ENCODE measurements at regions not wholly inside any gene's neighbourhood (a gene's known extent, or its start where the extent isn't known, plus 50 kb on each side); places are given as distances from the start of the nearest gene placed in this dataset.
"Not testable (repeated sequence)": the region's sequence is repeated elsewhere in the genome, so short reads cannot be mapped to it uniquely, and the experiment has no call there.

DNA sequence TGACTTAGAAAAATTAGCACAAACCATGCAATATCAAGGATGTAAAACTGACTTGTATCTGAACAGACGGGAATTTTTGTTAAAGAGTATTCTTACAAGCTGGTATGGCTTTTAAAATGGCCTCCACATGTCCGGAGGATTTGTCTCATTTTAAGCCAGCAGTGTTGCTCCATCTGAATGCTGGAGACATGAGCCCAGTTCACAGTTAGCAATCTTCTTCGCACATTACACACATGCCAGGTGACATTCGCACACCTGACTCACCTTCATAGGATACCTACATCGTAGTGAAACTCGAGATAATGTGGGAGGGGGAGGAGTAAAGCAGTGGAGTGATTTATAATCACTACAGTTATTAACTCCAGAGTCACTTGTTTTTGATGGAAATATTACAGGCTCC lies 231.8 kb upstream of the RBBP8 start:
- H3K27me3 ChIP-seq (ENCODE audit: control insufficient read depth, insufficient read depth, low read length), result no peaks in the 10 kb centered on the region

GRCh38 chr18:22701795-22702194 lies 231.3 kb upstream of the RBBP8 start:
- no peaks in the 10 kb centered on the region for H3K27me3 ChIP-seq (ENCODE audit: control insufficient read depth, insufficient read depth, low read length)
- no peak overlapping the region for H3K9ac ChIP-seq (ENCODE audit: low read length)
- H3K9me3 ChIP-seq (ENCODE audit: control insufficient read depth, insufficient read depth, low read depth, low read length), result no peaks in the 10 kb centered on the region
- H3K4me1 ChIP-seq (ENCODE audit: control insufficient read depth, insufficient read depth, low read length), result 0 out of 2 replicates have a peak, but pooled peaks cover 2% of the 10 kb centered on the region
- no peak overlapping the region for H3K4me3 ChIP-seq (ENCODE audit: low read depth, low read length)
- no peak overlapping the region for H3K27ac ChIP-seq (ENCODE audit: low read depth, low read length)
- H3K36me3 ChIP-seq (ENCODE audit: control insufficient read depth, insufficient read depth, low read length), result no peaks in the 10 kb centered on the region

More for the DNA sequence above, 231.8 kb upstream of the RBBP8 start:
- Histone ChIP-seq H3K4me1 (ENCODE audit: control insufficient read depth, insufficient read depth, low read length) (0 out of 2 replicates have a peak, but pooled peaks cover 2% of the 10 kb centered on the region), H3K9me3 (ENCODE audit: control insufficient read depth, insufficient read depth, low read depth, low read length) (no peaks in the 10 kb centered on the region), H3K9ac (ENCODE audit: low read length) (no peak overlapping the region), H3K4me3 (ENCODE audit: low read depth, low read length) (no peak overlapping the region), H3K36me3 (ENCODE audit: control insufficient read depth, insufficient read depth, low read length) (no peaks in the 10 kb centered on the region), H3K27ac (ENCODE audit: low read depth, low read length) (no peak overlapping the region)

- Histone ChIP-seq H3K27me3 (ENCODE audit: control insufficient read depth, insufficient read depth, low read length) (no peaks in the 10 kb centered on the region), H3K4me1 (ENCODE audit: control insufficient read depth, insufficient read depth, low read length) (0 out of 2 replicates have a peak, but pooled peaks cover 2% of the 10 kb centered on the region), H3K9ac (ENCODE audit: low read length) (no peak overlapping the region), H3K9me3 (ENCODE audit: control insufficient read depth, insufficient read depth, low read depth, low read length) (no peaks in the 10 kb centered on the region), H3K4me3 (ENCODE audit: low read depth, low read length) (no peak overlapping the region), H3K27ac (ENCODE audit: low read depth, low read length) (no peak overlapping the region), H3K36me3 (ENCODE audit: control insufficient read depth, insufficient read depth, low read length) (no peaks in the 10 kb centered on the region)
These were observed 230.3 kb upstream of the RBBP8 start for GRCh38 chr18:22702806-22703205.

- H3K36me3 ChIP-seq (ENCODE audit: control insufficient read depth, insufficient read depth, low read length), result no peaks in the 10 kb centered on the region
- no peak overlapping the region for H3K9ac ChIP-seq (ENCODE audit: low read length)
- 0 out of 2 replicates have a peak, but pooled peaks cover 2% of the 10 kb centered on the region for H3K4me1 ChIP-seq (ENCODE audit: control insufficient read depth, insufficient read depth, low read length)
- H3K9me3 ChIP-seq (ENCODE audit: control insufficient read depth, insufficient read depth, low read depth, low read length), result no peaks in the 10 kb centered on the region
- no peak overlapping the region for H3K4me3 ChIP-seq (ENCODE audit: low read depth, low read length)
- no peaks in the 10 kb centered on the region for H3K27me3 ChIP-seq (ENCODE audit: control insufficient read depth, insufficient read depth, low read length)
- H3K27ac ChIP-seq (ENCODE audit: low read depth, low read length), result no peak overlapping the region
These were observed 229.1 kb upstream of the RBBP8 start for GRCh38 chr18:22703883-22704585.

DNA sequence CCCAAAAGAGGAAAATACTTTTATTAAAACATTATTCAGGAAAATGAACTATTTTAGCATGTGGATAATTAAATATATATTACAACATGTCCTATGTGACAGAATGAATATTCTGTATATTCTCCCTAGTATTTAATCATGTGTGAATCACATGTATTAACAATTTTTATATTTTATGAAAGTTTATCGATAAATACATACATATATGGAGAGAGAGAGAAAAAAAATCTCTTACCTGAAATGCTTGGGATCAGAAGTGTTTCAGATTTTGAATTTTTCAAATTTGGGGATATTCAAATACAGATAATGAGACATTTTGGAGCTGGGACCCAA lies 228.6 kb upstream of the RBBP8 start:
- 0 out of 2 replicates have a peak, but pooled peaks cover 2% of the 10 kb centered on the region for H3K4me1 ChIP-seq (ENCODE audit: control insufficient read depth, insufficient read depth, low read length)
- no peak overlapping the region for H3K27ac ChIP-seq (ENCODE audit: low read depth, low read length)
- no peaks in the 10 kb centered on the region for H3K9me3 ChIP-seq (ENCODE audit: control insufficient read depth, insufficient read depth, low read depth, low read length)
- H3K36me3 ChIP-seq (ENCODE audit: control insufficient read depth, insufficient read depth, low read length), result no peaks in the 10 kb centered on the region
- H3K4me3 ChIP-seq (ENCODE audit: low read depth, low read length), result no peak overlapping the region
- no peak overlapping the region for H3K9ac ChIP-seq (ENCODE audit: low read length)
- H3K27me3 ChIP-seq (ENCODE audit: control insufficient read depth, insufficient read depth, low read length), result no peaks in the 10 kb centered on the region

GRCh38 chr18:22705328-22705727 lies 227.8 kb upstream of the RBBP8 start:
- H3K27me3 ChIP-seq (ENCODE audit: control insufficient read depth, insufficient read depth, low read length), result no peaks in the 10 kb centered on the region
- no peak overlapping the region for H3K9ac ChIP-seq (ENCODE audit: low read length)
- no peaks in the 10 kb centered on the region for H3K9me3 ChIP-seq (ENCODE audit: control insufficient read depth, insufficient read depth, low read depth, low read length)
- no peaks in the 10 kb centered on the region for H3K36me3 ChIP-seq (ENCODE audit: control insufficient read depth, insufficient read depth, low read length)
- no peak overlapping the region for H3K27ac ChIP-seq (ENCODE audit: low read depth, low read length)
- H3K4me1 ChIP-seq (ENCODE audit: control insufficient read depth, insufficient read depth, low read length), result 0 out of 2 replicates have a peak, but pooled peaks cover 2% of the 10 kb centered on the region
- no peak overlapping the region for H3K4me3 ChIP-seq (ENCODE audit: low read depth, low read length)

DNA sequence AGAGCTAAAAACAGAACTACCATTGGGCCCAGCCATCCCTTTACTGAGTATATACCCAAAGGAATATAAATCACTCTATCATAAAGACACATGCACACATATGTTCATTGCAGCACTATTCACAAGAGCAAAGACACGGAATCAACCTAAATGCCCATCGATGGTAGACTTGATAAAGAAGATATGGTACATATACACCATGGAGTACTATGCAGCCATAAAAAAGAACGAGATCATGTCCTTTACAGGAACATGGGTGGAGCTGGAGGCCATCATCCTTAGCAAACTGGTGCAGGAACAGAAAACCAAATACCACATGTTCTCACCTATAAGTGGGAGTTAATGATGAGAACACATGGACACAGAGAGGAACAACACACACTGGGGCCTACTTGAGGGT lies 227.1 kb upstream of the RBBP8 start:
- not testable (repeated sequence) for H3K36me3 ChIP-seq (ENCODE audit: control insufficient read depth, insufficient read depth, low read length); H3K9ac ChIP-seq (ENCODE audit: low read length); H3K27ac ChIP-seq (ENCODE audit: low read depth, low read length); H3K4me3 ChIP-seq (ENCODE audit: low read depth, low read length); H3K4me1 ChIP-seq (ENCODE audit: control insufficient read depth, insufficient read depth, low read length); H3K27me3 ChIP-seq (ENCODE audit: control insufficient read depth, insufficient read depth, low read length); H3K9me3 ChIP-seq (ENCODE audit: control insufficient read depth, insufficient read depth, low read depth, low read length)

DNA sequence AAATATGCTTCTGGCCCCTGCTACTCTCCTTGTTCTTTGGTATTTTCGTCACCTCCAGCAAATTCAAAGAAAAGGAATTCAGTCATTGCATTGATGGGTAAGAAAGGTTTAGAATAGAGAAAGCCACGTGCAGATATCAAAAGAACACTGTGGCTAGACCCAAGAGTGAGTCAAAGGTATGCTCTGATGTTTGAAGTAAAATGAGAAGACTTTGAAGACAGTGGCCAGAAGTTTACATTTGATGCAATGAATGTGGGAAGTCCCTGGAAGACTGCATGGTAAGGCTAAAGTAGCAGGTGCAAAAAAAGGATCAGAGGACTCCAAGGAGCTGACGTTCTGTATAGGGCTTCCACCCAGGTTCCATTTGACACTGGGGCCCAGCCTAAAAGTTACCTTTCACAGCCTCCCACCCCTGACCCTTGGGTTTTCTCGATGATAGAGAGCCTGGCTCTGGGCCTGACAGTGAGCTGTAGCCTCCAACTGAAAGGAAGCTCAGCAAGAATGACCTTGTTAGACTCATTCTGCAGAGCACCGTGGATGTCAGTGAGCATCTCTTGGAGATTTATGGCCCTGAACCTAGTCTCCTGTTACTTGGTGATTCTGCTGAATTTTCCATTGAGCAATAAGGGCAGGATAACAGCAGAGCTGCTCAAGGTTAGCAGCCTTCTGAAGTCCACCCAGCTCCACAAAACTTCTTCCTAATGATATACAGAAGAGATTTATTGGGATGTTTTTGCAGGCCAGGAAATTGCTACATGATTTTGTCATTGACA lies 223.7 kb upstream of the RBBP8 start:
- Histone ChIP-seq H3K36me3 (ENCODE audit: control insufficient read depth, insufficient read depth, low read length) (no peaks in the 10 kb centered on the region), H3K27me3 (ENCODE audit: control insufficient read depth, insufficient read depth, low read length) (no peaks in the 10 kb centered on the region), H3K27ac (ENCODE audit: low read depth, low read length) (no peak overlapping the region), H3K9ac (ENCODE audit: low read length) (no peak overlapping the region), H3K9me3 (ENCODE audit: control insufficient read depth, insufficient read depth, low read depth, low read length) (no peaks in the 10 kb centered on the region), H3K4me3 (ENCODE audit: low read depth, low read length) (no peak overlapping the region), H3K4me1 (ENCODE audit: control insufficient read depth, insufficient read depth, low read length) (peaks cover 7% of the 10 kb centered on the region; the same call in 1 of the 2 replicates)

- no peak overlapping the region for H3K27ac ChIP-seq (ENCODE audit: low read depth, low read length)
- H3K9ac ChIP-seq (ENCODE audit: low read length), result no peak overlapping the region
- H3K4me3 ChIP-seq (ENCODE audit: low read depth, low read length), result peak overlapping the region; percentile 16; the same call in 1 of the 2 replicates
- no peaks in the 10 kb centered on the region for H3K27me3 ChIP-seq (ENCODE audit: control insufficient read depth, insufficient read depth, low read length)
- no peaks in the 10 kb centered on the region for H3K9me3 ChIP-seq (ENCODE audit: control insufficient read depth, insufficient read depth, low read depth, low read length)
- peaks cover 7% of the 10 kb centered on the region; the same call in 1 of the 2 replicates for H3K4me1 ChIP-seq (ENCODE audit: control insufficient read depth, insufficient read depth, low read length)
- H3K36me3 ChIP-seq (ENCODE audit: control insufficient read depth, insufficient read depth, low read length), result no peaks in the 10 kb centered on the region
These were observed 222.4 kb upstream of the RBBP8 start for GRCh38 chr18:22710673-22711191.

GRCh38 chr18:22711192-22711685 lies 221.9 kb upstream of the RBBP8 start:
- Histone ChIP-seq H3K4me3 (ENCODE audit: low read depth, low read length) (peak overlapping the region; percentile 16; the same call in 1 of the 2 replicates), H3K27ac (ENCODE audit: low read depth, low read length) (no peak overlapping the region), H3K36me3 (ENCODE audit: control insufficient read depth, insufficient read depth, low read length) (no peaks in the 10 kb centered on the region), H3K27me3 (ENCODE audit: control insufficient read depth, insufficient read depth, low read length) (no peaks in the 10 kb centered on the region), H3K4me1 (ENCODE audit: control insufficient read depth, insufficient read depth, low read length) (peaks cover 7% of the 10 kb centered on the region; the same call in 1 of the 2 replicates), H3K9ac (ENCODE audit: low read length) (no peak overlapping the region), H3K9me3 (ENCODE audit: control insufficient read depth, insufficient read depth, low read depth, low read length) (no peaks in the 10 kb centered on the region)

DNA sequence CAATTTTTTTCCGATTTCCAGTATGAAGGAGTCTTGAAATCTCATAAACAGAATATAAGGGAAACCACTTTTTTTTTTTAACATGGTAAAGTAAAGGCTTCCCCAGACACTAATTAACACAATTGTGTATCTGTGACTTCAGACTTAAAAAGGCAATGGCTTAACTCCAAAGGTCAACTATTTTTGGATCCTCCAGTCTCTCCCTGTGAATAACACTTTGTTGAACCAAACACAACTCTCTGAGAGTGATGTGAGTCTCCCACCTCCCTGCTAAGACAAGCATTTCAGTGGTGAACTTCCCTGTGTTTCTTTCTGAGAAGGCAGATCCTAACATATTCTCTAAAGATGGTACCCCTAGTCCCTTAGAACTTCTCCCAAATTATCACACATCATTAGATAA lies 219.6 kb upstream of the RBBP8 start:
- H3K27me3 ChIP-seq (ENCODE audit: control insufficient read depth, insufficient read depth, low read length), result no peaks in the 10 kb centered on the region
- no peaks in the 10 kb centered on the region for H3K9me3 ChIP-seq (ENCODE audit: control insufficient read depth, insufficient read depth, low read depth, low read length)
- no peaks in the 10 kb centered on the region for H3K36me3 ChIP-seq (ENCODE audit: control insufficient read depth, insufficient read depth, low read length)
- no peak overlapping the region for H3K27ac ChIP-seq (ENCODE audit: low read depth, low read length)
- H3K9ac ChIP-seq (ENCODE audit: low read length), result no peak overlapping the region
- no peak overlapping the region for H3K4me3 ChIP-seq (ENCODE audit: low read depth, low read length)
- peaks cover 7% of the 10 kb centered on the region; the same call in 1 of the 2 replicates for H3K4me1 ChIP-seq (ENCODE audit: control insufficient read depth, insufficient read depth, low read length)
